Ishikawa (cell line): ENCODE measurements at regions not wholly inside any gene's neighbourhood (a gene's known extent, or its start where the extent isn't known, plus 50 kb on each side); places are given as distances from the start of the nearest gene placed in this dataset.

ENCODE experiments used
- CEBPB ChIP-seq: IDR thresholded peaks from 2 replicates; pipeline ENCODE4 v1.6.1; 2012
- CREB1 ChIP-seq: IDR thresholded peaks from 2 replicates; pipeline ENCODE4 v1.6.1; 2012; ENCODE audit warnings: low read depth
- EGR1 ChIP-seq: IDR thresholded peaks from 2 replicates; pipeline ENCODE4 v1.6.1; 2012
- EP300 ChIP-seq: IDR thresholded peaks from 2 replicates; pipeline ENCODE4 v1.6.1; 2012; ENCODE audit warnings: borderline replicate concordance
- FOXM1 ChIP-seq: IDR thresholded peaks from 2 replicates; pipeline ENCODE4 v1.6.1; 2012; ENCODE audit warnings: low read depth, borderline replicate concordance
- MAX ChIP-seq: IDR thresholded peaks from 2 replicates; pipeline ENCODE4 v1.6.1; 2012
- NFIC ChIP-seq: IDR thresholded peaks from 2 replicates; pipeline ENCODE4 v1.6.1; 2012
- RAD21 ChIP-seq: IDR thresholded peaks from 2 replicates; pipeline ENCODE4 v1.6.1; 2012; ENCODE audit warnings: low read depth
- REST ChIP-seq: IDR thresholded peaks from 2 replicates; pipeline ENCODE4 v1.6.1; 2012; ENCODE audit warnings: low read depth, mild to moderate bottlenecking
- TAF1 ChIP-seq: IDR thresholded peaks from 2 replicates; pipeline ENCODE4 v1.6.1; 2012; ENCODE audit warnings: low read depth, mild to moderate bottlenecking
- TCF12 ChIP-seq: IDR thresholded peaks from 2 replicates; pipeline ENCODE4 v1.6.1; 2012; ENCODE audit warnings: low read depth
- TEAD4 ChIP-seq: IDR thresholded peaks from 2 replicates; pipeline ENCODE4 v1.6.1; 2012
- USF1 ChIP-seq: IDR thresholded peaks from 2 replicates; pipeline ENCODE4 v1.6.1; 2012
- YY1 ChIP-seq: IDR thresholded peaks from 2 replicates; pipeline ENCODE4 v1.6.1; 2012; ENCODE audit warnings: low read depth
- ZBTB7A ChIP-seq: IDR thresholded peaks from 2 replicates; pipeline ENCODE4 v1.6.1; 2012; ENCODE audit warnings: low read depth

- no peak for TF ChIP-seq CREB1
- no peak for TF ChIP-seq NFIC
- no peak for TF ChIP-seq EGR1
- TF ChIP-seq YY1, result no peak
- TF ChIP-seq MAX, result no peak
- no peak for TF ChIP-seq ZBTB7A
Measured at GRCh38 chrX:109874548-109874947, 128.4 kb upstream of the TMEM164 start.

GRCh38 chrX:109875831-109876230 lies 127.1 kb upstream of the TMEM164 start:
- TF ChIP-seq YY1 (no peak), FOXM1 (no peak), USF1 (no peak), RAD21 (no peak), TCF12 (no peak), NFIC (no peak), TAF1 (no peak), REST (no peak), TEAD4 (no peak), MAX (no peak), EP300 (no peak), EGR1 (no peak)

GRCh38 chrX:109878236-109878635 lies 124.7 kb upstream of the TMEM164 start:
- TF ChIP-seq FOXM1, result no peak
- TF ChIP-seq NFIC, result no peak
- no peak for TF ChIP-seq RAD21
- no peak for TF ChIP-seq TCF12
- TF ChIP-seq TAF1, result no peak
- no peak for TF ChIP-seq TEAD4
- TF ChIP-seq EP300, result no peak
- no peak for TF ChIP-seq ZBTB7A
- TF ChIP-seq YY1, result no peak
- no peak for TF ChIP-seq USF1

GRCh38 chrX:109879991-109880390 lies 122.9 kb upstream of the TMEM164 start:
- TF ChIP-seq EP300 (no peak), REST (no peak), MAX (no peak), RAD21 (no peak), CREB1 (no peak), CEBPB (no peak), NFIC (no peak), TEAD4 (no peak), ZBTB7A (no peak), USF1 (no peak), EGR1 (no peak), YY1 (no peak), TAF1 (no peak), TCF12 (no peak), FOXM1 (no peak)

GRCh38 chrX:109880629-109881028 lies 122.3 kb upstream of the TMEM164 start:
- TF ChIP-seq TEAD4 (no peak), TCF12 (no peak), USF1 (no peak), TAF1 (no peak), EGR1 (no peak), NFIC (no peak), RAD21 (no peak), EP300 (no peak), ZBTB7A (no peak), CEBPB (no peak), MAX (no peak), CREB1 (no peak)
